ENCODE measurements at regions not wholly inside any gene's neighbourhood (a gene's known extent, or its start where the extent isn't known, plus 50 kb on each side); places are given as distances from the start of the nearest gene placed in this dataset.

DNA sequence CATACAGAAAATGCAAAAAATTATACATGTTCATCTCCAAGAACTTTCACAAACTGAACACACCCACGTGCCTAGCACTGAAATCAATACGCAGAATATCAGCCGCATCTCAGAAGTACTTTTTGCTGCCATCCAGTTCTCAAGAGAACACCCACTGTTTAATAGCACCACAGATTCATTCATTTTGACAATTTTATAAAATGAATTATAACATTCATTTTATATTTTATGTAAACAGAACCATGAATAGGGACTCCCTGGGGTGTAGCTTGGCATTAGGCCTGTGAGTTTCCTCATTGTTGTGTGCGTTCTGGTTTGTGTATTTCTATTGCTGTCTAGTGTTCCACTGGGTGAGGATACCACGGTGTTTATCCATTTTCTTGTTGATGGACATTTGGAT is 77.3 kb upstream of the PIP4K2A start:
- DNase-seq (ENCODE audit: low spot score) (no peak), FAIRE-seq (no peak), ATAC-seq (no peak)
- BruUV-seq (replicated peaks), result no TSS peak
- Histone ChIP-seq H3K79me2 (ENCODE audit: insufficient read depth, low read length) (no peaks in the 10 kb centered on the region), H2AFZ (ENCODE audit: low read length) (no peak overlapping the region), H3K27ac (ENCODE audit: extremely low read length, insufficient read depth, low read length) (no peak overlapping the region), H3K4me1 (ENCODE audit: insufficient read depth, low read length) (no peaks in the 10 kb centered on the region), H3K27me3 (ENCODE audit: control insufficient read depth in 1 of 2, insufficient read depth in 2 of 2, low read length in 2 of 2) (0 out of 5 replicates have a peak, but pooled peaks cover 0 to 6% of the 10 kb centered on the region in 2 experiments), H3K36me3 (replicated peaks in 1 of 2; ENCODE audit: control insufficient read depth in 1 of 2, insufficient read depth in 2 of 2, low read length in 2 of 2) (no peaks in the 10 kb centered on the region), H3K9ac (ENCODE audit: insufficient read depth, low read depth, low read length) (no peak overlapping the region), H3K4me3 (replicated peaks in 1 of 3; ENCODE audit: insufficient read depth in 1 of 3, low read depth in 2 of 3, low read length in 3 of 3) (no peak overlapping the region), H4K20me1 (ENCODE audit: insufficient read depth, low read length) (no peaks in the 10 kb centered on the region), H3K4me2 (ENCODE audit: low read depth, low read length) (no peak overlapping the region), H3K9me3 (ENCODE audit: low read length) (no peaks in the 10 kb centered on the region)
- 35% methylated on average over 5 of the region's 5 CpGs for WGBS (ENCODE audit: low lambda C conversion rate)
- ChIA-PET CTCF (ENCODE audit: low intra/inter-chr PET ratio, low total read pairs) (no interaction called here), POLR2A (no interaction called here)
- no peak for TF ChIP-seq HOXA3 (CRISPR knock-in tag; IDR thresholded peaks at IDR 0.05)
- TF ChIP-seq REPIN1 (CRISPR knock-in tag; IDR thresholded peaks at IDR 0.05; ENCODE audit: borderline replicate concordance, low read depth), result no peak
- TF ChIP-seq, protein P1, sequence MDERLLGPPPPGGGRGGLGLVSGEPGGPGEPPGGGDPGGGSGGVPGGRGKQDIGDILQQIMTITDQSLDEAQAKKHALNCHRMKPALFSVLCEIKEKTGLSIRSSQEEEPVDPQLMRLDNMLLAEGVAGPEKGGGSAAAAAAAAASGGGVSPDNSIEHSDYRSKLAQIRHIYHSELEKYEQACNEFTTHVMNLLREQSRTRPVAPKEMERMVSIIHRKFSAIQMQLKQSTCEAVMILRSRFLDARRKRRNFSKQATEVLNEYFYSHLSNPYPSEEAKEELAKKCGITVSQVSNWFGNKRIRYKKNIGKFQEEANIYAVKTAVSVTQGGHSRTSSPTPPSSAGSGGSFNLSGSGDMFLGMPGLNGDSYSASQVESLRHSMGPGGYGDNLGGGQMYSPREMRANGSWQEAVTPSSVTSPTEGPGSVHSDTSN (CRISPR knock-in tag; IDR thresholded peaks at IDR 0.05), result no peak
- intact Hi-C loops (cut with micrococcal nuclease; ENCODE audit: unreplicated experiment), result no loop called here
- in situ Hi-C loops (cut with HindIII; ENCODE audit: extremely low pct_ligation_motif_present, low pct_unique_long_range_greater_than_20kb), result no loop called here

DNA sequence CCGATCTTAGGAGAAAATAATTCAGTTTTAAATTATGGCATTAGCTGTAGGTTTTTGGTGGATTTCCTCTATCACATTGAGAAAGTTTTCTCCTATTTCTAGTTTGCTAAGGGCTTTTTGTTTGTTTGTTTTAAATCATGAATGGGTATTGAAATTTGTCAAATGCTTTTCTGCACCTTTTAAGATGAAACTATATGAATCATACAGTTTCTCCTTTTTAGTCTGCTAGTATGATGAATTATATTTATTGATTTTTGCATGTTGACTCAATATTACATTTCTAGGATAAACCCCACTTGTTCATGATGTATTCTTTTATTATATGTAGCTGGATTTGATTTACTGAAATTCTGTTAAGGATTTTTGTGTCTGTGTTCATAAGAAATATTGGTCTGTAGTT is 70.3 kb upstream of the PIP4K2A start:
- H3K36me3 ChIP-seq (replicated peaks in 1 of 2; ENCODE audit: control insufficient read depth in 1 of 2, insufficient read depth in 2 of 2, low read length in 2 of 2), result no peaks in the 10 kb centered on the region
- ChIA-PET POLR2A (no interaction called here), CTCF (ENCODE audit: low intra/inter-chr PET ratio, low total read pairs) (no interaction called here)
- no peak for DNase-seq (ENCODE audit: low spot score)
- no peak overlapping the region for H3K9ac ChIP-seq (ENCODE audit: insufficient read depth, low read depth, low read length)
- BruUV-seq (replicated peaks), result no TSS peak
- intact Hi-C loops (cut with micrococcal nuclease; ENCODE audit: unreplicated experiment) (no loop called here), in situ Hi-C loops (cut with HindIII; ENCODE audit: extremely low pct_ligation_motif_present, low pct_unique_long_range_greater_than_20kb) (no loop called here)
- H3K4me2 ChIP-seq (ENCODE audit: low read depth, low read length), result no peak overlapping the region
- H4K20me1 ChIP-seq (ENCODE audit: insufficient read depth, low read length), result no peaks in the 10 kb centered on the region
- H3K27me3 ChIP-seq (ENCODE audit: control insufficient read depth in 1 of 2, insufficient read depth in 2 of 2, low read length in 2 of 2), result no peaks in the 10 kb centered on the region; a peak in 1 of 5 replicates
- ATAC-seq, result no peak
- 6% methylated on average over 1 of the region's 1 CpG for WGBS (ENCODE audit: low lambda C conversion rate)
- peaks cover 6% of the 10 kb centered on the region for H3K4me1 ChIP-seq (ENCODE audit: insufficient read depth, low read length)
- no peaks in the 10 kb centered on the region for H3K9me3 ChIP-seq (ENCODE audit: low read length)
- H3K27ac ChIP-seq (ENCODE audit: extremely low read length, insufficient read depth, low read length), result no peak overlapping the region
- no peak for FAIRE-seq
- H3K4me3 ChIP-seq (replicated peaks in 1 of 3; ENCODE audit: insufficient read depth in 1 of 3, low read depth in 2 of 3, low read length in 3 of 3), result no peak overlapping the region
- H2AFZ ChIP-seq (ENCODE audit: low read length), result no peak overlapping the region
- no peaks in the 10 kb centered on the region for H3K79me2 ChIP-seq (ENCODE audit: insufficient read depth, low read length)
- no peak for TF ChIP-seq MED8 (CRISPR knock-in tag; IDR thresholded peaks at IDR 0.05; ENCODE audit: insufficient replicate concordance)
- TF ChIP-seq ZNF101 (CRISPR knock-in tag; IDR thresholded peaks at IDR 0.05; ENCODE audit: borderline replicate concordance, low read depth), result no peak
- no peak for TF ChIP-seq GLI4 (CRISPR knock-in tag; IDR thresholded peaks at IDR 0.05; ENCODE audit: borderline replicate concordance)
- no peak for TF ChIP-seq IRF2 (CRISPR knock-in tag; IDR thresholded peaks at IDR 0.05)
- no peak for TF ChIP-seq MXD4 (CRISPR knock-in tag; IDR thresholded peaks at IDR 0.05)
- no peak for TF ChIP-seq NAIF1 (CRISPR knock-in tag; IDR thresholded peaks at IDR 0.05; ENCODE audit: borderline replicate concordance)
- TF ChIP-seq, protein P2, sequence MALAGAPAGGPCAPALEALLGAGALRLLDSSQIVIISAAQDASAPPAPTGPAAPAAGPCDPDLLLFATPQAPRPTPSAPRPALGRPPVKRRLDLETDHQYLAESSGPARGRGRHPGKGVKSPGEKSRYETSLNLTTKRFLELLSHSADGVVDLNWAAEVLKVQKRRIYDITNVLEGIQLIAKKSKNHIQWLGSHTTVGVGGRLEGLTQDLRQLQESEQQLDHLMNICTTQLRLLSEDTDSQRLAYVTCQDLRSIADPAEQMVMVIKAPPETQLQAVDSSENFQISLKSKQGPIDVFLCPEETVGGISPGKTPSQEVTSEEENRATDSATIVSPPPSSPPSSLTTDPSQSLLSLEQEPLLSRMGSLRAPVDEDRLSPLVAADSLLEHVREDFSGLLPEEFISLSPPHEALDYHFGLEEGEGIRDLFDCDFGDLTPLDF (CRISPR knock-in tag; IDR thresholded peaks at IDR 0.05), result no peak
- no peak for TF ChIP-seq TEAD2 (CRISPR knock-in tag; IDR thresholded peaks at IDR 0.05)
- TF ChIP-seq SOX6 (IDR thresholded peaks at IDR 0.05), result no peak
- TF ChIP-seq SOX6 (CRISPR knock-in tag; IDR thresholded peaks at IDR 0.05), result no peak
- no peak for TF ChIP-seq HNRNPK (IDR thresholded peaks at IDR 0.05; ENCODE audit: low read depth, low read length, poor library complexity, severe bottlenecking)
- TF ChIP-seq, protein P3, sequence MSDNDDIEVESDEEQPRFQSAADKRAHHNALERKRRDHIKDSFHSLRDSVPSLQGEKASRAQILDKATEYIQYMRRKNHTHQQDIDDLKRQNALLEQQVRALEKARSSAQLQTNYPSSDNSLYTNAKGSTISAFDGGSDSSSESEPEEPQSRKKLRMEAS (IDR thresholded peaks at IDR 0.05), result no peak
- no peak for TF ChIP-seq TARDBP (CRISPR knock-in tag; IDR thresholded peaks at IDR 0.05)
- TF ChIP-seq SP1 (IDR thresholded peaks at IDR 0.05), result no peak
- TF ChIP-seq SP1 (CRISPR knock-in tag; IDR thresholded peaks at IDR 0.05), result no peak
- no peak for TF ChIP-seq CEBPG (CRISPR knock-in tag; IDR thresholded peaks at IDR 0.05)
- TF ChIP-seq SRSF9 (IDR thresholded peaks at IDR 0.05; ENCODE audit: borderline replicate concordance, insufficient read depth, low read depth, low read length, poor library complexity, severe bottlenecking), result no peak
